Activated gamma-delta T cell treated with anti-CD3 and anti-CD28 coated beads, Interleukin-2, amount 50 U/mL, for 16 hours (primary cell): ENCODE measurements at regions not wholly inside any gene's neighbourhood (a gene's known extent, or its start where the extent isn't known, plus 50 kb on each side); places are given as distances from the start of the nearest gene placed in this dataset.

ENCODE experiments used
- DNase-seq: peaks from one replicate; pipeline ENCODE4 v3.0.0-alpha.2; 2020; ENCODE audit warnings: low read depth

- no peak for DNase-seq
Observed at GRCh38 chr21:16540966-16541727, 811.4 kb downstream of the USP25 start.

DNA sequence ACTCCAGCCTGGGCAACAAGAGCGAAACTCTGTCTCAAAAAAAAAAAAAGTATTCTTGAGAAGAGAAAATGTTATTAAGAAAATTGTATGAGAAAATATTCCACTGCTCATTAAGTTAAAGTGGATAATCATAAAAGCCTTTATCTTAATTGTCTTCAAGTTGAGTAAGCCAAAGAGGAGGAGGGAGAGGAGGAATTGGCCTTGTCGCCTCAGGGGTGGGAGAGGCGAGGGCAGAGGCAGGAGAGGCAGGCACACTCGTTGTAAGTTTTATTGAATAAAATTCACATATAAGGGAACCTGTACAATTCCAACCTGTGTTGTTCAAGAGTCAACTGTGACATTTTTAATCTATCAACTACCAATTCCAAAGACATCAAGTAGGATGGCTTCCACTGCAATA lies 820.3 kb downstream of the USP25 start:
- no peak for DNase-seq

DNA sequence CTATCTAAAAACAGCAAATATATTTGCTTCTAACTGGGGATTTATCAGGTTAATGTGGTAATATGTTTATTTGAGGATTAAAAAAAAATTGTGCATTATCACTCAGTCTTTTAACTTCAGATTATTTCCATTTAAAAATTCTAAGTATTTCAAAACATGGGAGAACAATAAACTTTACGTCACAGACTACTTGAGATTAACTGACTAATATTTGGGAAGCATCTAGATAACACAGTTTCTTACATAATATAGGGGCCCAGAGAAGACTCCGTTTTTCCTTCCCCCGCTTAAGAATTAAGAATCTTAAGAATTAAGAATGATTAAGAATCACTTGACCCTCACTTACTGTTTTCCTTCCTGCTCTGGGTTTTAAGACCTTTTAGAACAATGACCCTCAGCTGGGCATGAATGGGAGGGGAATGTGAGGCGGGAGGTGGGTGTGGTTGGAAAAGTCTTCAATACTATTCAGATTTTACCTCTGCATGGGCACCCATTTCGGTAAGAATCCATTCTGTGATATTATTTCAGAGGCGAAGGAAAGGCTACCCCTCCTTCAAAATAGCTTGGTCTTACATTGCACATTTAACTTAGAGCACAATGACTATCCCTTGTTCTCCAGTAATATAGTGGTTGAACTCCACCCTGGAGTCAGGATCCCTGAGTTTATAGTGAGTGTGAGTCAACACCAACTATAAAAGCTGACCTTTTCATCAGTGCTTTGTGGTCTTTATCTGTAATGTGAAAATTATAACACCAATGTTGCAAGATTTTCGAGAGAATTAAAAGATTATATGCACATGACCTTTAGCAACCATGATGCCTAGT lies 821.3 kb downstream of the USP25 start:
- no peak for DNase-seq

DNA sequence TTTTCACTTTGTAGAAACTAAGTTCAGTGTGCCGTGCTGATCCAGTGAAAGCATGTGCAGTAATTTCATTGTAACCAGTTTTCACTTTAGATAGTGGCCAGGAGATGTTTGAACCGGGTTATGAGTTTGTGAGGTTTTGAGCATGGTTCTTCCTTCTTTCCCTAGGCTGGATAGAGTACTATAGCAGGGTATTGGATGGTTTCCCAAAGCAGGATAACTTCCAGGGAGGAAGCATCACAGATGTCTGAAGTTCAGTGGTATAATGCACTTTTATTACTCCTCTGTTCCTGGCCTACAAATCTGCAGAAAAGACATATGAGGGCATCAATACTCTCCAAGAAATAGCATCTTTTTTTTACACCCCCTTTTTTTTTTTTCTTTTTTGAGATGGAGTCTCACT lies 823.1 kb downstream of the USP25 start:
- DNase-seq: no peak

- DNase-seq: no peak
Observed at GRCh38 chr21:16554503-16554902, 824.7 kb downstream of the USP25 start.

DNA sequence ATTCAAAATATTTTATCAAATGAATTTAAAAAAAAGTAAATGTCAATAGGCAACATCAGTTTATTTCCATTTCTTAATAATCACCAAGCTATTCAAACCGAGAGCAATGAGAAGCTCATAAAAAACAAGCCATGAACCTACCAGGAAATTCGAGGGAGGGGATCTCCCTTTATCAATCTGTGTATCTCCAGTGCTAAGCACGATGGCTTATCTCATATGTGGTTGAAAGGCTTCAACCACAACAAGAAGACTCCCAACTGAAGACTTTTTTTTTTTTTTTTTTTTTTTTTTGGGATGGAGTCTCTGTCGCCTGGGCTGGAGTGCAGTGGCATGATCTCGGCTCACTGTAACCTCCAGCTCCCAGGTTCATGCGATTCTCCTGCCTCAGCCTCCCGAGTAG lies 833.3 kb downstream of the USP25 start:
- DNase-seq: no peak

DNA sequence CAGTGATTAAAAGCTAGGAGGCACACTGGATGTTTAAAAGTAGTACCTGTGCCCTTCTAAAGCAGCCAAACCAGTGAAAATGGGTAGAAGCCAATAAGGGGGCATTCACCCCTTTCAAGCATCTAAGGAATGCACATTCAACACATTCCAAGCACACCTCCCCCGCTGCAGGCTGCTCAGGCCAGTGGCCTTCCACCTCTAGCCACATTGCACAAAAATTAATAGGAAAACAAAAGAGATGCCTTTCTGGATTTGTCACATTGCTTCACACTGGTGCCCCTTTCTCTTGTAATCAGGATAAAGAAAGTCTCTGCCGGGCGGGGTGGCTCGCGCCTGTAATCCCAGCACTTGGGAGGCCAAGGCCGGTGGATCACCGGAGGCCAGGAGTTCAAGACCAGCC lies 834.0 kb downstream of the USP25 start:
- DNase-seq: no peak

DNA sequence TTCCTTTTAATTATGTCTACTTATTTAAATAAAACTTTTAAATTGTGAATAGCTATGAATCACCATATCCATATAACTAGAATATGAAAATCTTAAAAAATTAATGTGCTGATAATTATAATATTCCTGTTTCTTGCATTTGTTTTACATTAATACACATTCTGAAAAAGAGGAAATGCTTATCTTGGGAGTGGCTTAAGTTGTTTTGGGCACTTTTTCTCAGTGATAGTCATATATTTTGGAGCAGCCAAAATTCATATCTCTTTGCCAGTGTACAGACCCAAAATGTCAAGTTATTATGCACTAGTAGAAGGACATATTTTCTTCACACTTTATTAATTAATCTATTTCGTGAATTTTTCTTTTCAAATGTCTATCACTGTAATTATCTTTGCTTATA lies 838.5 kb downstream of the USP25 start:
- DNase-seq: no peak

DNA sequence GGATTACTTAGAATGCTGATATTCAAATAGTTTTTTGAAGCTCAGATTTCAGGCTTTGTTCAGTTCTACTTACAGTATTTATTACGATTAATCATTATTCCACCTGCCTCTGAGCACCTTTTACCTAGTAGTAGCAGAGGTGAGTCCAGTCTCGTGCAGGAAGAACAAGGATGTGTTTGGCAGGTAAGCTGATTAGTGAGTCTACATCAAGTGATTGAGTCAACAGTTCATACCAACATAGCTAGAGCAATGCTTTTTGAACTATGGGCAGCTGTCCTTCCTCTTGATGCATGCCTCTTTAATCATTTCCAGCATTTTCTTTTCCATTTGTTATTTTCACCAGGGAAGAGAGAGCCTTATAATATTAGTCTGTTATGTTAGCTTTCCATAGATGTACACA lies 838.9 kb downstream of the USP25 start:
- no peak for DNase-seq

DNA sequence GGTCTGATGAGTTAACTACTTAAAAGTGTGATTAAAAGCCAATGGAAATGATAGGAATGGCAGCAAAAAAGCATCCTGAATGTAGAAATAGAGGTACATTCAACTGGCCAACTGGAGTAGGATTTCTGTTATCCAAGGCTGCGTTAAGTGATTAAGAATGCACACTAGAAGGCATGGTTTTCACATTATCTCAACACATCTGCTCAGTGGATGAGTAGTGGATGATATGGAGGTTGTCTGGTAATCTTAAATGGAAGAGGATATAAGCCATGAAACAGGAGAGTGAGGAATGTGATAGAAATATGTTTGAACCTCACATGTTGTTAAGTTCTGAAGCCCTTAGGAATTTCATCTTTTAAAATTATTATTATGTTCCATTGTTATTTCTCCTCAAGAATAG lies 839.9 kb downstream of the USP25 start:
- no peak for DNase-seq

- DNase-seq: no peak
Observed at GRCh38 chr21:16570171-16570570, 840.4 kb downstream of the USP25 start.

DNA sequence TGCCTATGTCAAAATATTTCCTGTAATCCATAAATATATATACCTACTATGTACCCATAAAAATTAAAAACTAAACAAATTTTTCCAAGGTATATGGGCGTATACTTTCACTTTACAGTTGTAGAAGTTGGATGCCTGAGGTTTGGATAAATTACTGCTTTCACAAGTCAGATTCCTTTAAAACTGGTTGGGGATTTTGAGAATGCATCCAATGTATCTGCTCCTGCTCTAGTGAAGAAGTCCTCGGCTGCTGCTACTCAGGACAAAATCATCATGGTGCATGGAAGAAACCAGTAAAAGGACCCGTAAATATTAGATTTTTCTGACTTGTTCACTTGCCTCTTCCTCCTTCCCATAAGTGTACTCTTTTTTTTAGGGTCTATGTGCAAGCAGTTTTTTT lies 841.1 kb downstream of the USP25 start:
- DNase-seq: no peak

DNA sequence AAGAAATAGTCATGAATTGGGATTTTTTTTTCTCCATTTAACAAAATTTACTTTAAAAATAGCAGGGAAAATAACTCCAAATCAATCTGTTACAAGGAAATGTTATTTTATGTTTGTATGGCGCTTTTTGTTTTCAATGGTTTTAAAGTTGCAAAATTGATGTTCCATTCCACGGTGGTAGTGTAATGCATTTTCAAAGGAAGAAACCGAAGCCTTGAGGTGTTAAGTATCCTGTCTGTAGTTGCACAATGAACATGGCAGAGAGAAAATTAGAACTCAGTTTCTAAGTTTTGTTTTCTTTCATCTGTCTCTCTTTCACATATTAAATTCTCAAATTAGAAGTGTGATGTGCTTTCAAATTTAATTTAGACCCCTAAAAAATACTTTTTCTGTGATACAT lies 841.8 kb downstream of the USP25 start:
- DNase-seq: no peak

DNA sequence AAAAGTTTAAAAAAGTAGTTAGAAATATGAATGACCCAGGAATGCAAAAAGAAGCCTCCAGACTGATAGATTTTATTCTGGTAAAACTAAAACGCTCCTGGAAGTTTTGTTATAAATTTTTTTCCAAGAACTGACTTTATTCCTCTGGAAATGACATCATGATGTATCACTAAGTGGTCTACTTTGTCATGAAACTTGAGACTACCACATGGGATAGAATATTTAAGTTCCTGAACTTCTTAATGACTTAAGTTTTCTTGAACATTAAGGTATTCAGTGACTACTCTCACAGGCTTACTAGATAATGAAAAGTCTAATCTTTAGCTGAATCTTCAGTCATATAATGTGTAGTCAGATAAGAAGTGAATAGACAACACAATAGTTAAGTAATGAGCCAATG lies 842.2 kb downstream of the USP25 start:
- no peak for DNase-seq

DNA sequence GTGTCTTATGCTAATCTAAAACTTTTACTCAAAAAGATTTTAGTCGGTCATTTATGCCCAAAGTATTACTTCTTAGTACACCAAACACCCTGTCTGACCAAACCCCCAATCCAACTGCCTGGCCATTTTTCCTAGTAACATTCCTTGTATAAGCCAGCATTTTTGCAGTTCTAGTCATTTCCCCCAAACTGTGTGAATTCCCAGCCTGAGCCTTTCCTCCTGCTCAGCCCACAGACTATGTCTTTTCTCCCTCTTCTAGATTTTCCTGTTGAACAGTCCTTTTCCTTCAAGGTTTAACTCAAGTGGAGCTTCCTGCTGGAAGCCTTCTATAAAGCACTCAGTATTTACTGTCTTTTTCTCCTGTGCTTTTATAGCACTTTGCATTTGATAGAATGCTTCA lies 843.8 kb downstream of the USP25 start:
- no peak for DNase-seq

DNA sequence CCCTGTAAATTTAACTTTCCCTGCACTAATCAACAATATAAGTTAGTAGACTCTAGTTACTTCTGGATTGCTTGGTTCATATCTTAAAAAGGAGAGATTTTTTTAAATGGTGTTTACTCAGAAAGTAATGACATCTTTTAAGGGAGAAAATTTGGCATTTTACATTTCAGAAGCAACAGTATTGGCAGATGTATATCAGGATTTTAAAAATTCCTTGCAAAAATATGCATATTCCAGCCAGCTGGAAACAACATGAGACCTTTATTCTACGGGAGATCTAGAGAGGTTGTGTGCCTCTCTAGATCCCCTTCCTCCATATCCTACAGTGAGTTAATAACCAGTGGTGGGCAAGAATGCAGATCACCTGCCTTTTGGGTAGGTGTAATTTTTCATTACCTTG lies 848.2 kb downstream of the USP25 start:
- DNase-seq: no peak

DNA sequence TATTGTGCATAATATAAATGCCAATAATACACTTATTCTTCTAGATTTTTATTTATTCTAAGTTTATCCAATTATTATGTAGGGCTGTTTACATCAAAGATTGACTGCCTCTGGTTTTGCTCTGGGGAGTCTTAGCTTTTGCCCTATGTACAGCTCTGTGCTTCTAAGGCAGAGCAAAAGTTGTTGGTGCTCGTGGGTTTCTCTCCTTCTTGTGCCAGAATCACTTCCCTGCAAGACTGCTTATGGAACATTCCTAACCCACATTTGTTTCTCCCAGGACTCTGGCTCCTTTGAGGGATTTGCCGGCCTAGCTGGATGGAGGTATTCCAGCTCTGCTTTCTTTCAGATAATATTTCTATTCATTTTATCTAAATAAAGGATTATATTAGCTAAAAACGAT lies 849.1 kb downstream of the USP25 start:
- DNase-seq: no peak

DNA sequence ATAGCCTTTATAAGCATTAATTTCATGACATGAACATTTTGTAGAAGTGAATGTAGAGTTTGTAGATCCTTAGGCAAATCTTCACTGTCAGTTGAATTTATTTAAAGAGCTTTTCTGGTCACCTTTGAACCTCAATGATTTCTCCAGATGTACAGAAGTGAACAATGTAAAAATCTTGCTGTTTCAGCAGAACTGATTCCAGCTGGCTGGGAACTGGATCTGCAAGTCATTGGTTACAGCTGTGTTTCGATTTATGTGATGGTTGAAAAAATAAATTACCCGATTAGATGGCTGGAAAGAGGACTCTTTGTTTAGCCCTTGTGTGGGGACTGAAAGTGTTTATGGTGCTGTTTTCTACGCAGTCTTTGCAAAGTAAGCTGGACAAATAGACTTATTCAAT lies 849.8 kb downstream of the USP25 start:
- DNase-seq: no peak

DNA sequence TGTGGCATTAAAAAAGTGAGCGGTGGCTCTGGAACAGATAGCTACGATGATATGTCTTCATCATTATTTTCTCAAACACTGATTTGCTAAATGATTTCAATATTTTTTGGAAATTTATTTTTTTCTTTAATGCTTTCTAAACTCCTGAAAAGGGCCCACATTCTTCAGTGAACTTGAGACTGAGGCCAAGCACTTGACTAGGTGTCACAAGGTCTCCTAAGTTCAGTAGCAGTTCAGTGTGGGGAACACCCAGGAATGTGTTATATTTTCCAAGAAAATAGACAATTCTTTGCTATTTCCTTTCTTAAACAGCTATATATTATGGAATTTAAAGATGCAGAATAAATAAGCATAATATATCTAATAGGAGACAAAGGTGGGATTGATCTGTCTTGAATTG lies 850.9 kb downstream of the USP25 start:
- DNase-seq: no peak

DNA sequence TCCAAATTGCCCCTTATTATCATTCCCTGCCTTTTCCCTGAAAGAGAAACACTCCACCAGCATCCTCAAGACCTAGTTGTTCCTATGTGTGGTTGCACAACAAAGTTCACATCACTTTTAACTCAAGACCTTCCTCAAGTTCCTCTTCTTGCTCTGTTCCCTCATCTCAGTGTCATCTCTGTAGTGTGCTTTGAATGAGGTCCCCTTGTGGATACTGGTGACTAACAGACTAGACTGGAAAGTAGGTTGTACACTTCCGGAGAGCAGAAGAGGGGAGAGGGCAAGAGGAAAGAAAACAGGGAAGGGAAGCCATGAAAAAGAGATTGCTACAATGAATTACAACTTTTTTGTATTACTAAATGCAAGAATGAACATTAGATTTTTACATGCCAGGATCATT lies 853.8 kb downstream of the USP25 start:
- no peak for DNase-seq

DNA sequence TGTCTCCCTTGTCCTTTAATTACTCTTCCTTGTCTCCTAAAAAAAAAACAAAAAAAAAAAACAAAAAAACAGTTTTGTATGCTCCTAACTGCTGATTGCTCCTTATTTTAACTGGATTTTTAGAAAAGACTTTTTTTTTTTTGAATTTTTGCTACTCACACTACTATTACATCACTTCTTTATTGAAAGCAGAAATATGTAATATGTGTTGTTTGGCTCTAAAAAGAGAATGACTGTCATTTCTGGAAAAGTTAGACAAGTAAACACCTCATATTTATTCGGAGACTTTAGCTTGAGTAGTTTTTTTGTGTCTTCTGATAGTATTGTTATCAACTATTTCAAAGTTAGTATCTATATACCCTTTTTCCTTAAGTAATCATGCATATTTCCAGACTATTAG lies 855.0 kb downstream of the USP25 start:
- DNase-seq: no peak

- DNase-seq: no peak
Observed at GRCh38 chr21:16585896-16586295, 856.1 kb downstream of the USP25 start.

GRCh38 chr21:16587141-16587581 lies 857.4 kb downstream of the USP25 start:
- DNase-seq: no peak
